Suprapubic skin (tissue), 4 donors: ENCODE measurements at regions not wholly inside any gene's neighbourhood (a gene's known extent, or its start where the extent isn't known, plus 50 kb on each side); places are given as distances from the start of the nearest gene placed in this dataset.

Experiments used
- CTCF ChIP-seq, 2 donors: fragments of 200-600 bp in 1 of 2; fragments of 450-650 bp in 1 of 2; sonication (generic) in 1 of 2; IDR thresholded peaks; one replicate each; pipeline ENCODE4 v1.5.1; 2016 to 2019; ENCODE audit warnings: antibody characterized with exemption in 2 of 2, mild to moderate bottlenecking in 1 of 2, moderate library complexity in 1 of 2
- EP300 ChIP-seq: sonication (generic); formaldehyde crosslinking; IDR thresholded peaks from one replicate; pipeline ENCODE4 v1.6.1; 2017; ENCODE audit warnings: antibody characterized with exemption
- POLR2A ChIP-seq, 2 donors: fragments of 450-650 bp; IDR thresholded peaks; one replicate each; pipeline ENCODE4 v1.6.1; 2017; ENCODE audit warnings: antibody characterized with exemption in 2 of 2, mild to moderate bottlenecking in 2 of 2, moderate library complexity in 2 of 2
- POLR2AphosphoS5 ChIP-seq, 3 donors: sonication (generic); formaldehyde crosslinking; IDR thresholded peaks; one replicate each; pipeline ENCODE4 v1.6.1; 2017; ENCODE audit warnings: antibody characterized with exemption in 3 of 3

GRCh38 chr5:61765471-61765870, 433.4 kb downstream of the ZSWIM6 start:
- no peak for TF ChIP-seq EP300
- TF ChIP-seq CTCF (IDR thresholded peaks at IDR 0.05), result no peak
- no peak for TF ChIP-seq POLR2A (IDR thresholded peaks at IDR 0.05)
- TF ChIP-seq POLR2AphosphoS5 (IDR thresholded peaks at IDR 0.05), result no peak
